DND-41 (cell line): ENCODE measurements at regions not wholly inside any gene's neighbourhood (a gene's known extent, or its start where the extent isn't known, plus 50 kb on each side); places are given as distances from the start of the nearest gene placed in this dataset.

Experiments used
- ATAC-seq: fragments of 200-7000 bp; cut with Tn5 transposase; 3 replicates; pipeline ENCODE4 v1.9.1; 2021; ENCODE audit warnings: low read depth; ENCODE audit not compliant: insufficient read depth
- DNase-seq: peaks from one replicate; pipeline ENCODE4 v3.0.0-alpha.2; 2020
- H2AFZ ChIP-seq: 2 replicates; pipeline ENCODE4 v1.6.0; 2012; ENCODE audit warnings: low read depth, low read length
- H3K27ac ChIP-seq: 2 replicates; pipeline ENCODE4 v1.5.1; 2012; ENCODE audit warnings: low read length, inconsistent platforms
- H3K27me3 ChIP-seq: fragments of 200-600 bp; sonication (generic); 2 replicates; pipeline ENCODE4 v1.6.0; 2012; ENCODE audit warnings: low read length, mild to moderate bottlenecking, inconsistent platforms; ENCODE audit not compliant: insufficient read depth, poor library complexity
- H3K36me3 ChIP-seq: 2 replicates; pipeline ENCODE4 v1.5.1; 2012; ENCODE audit warnings: low read length, inconsistent platforms; ENCODE audit not compliant: insufficient read depth
- H3K4me1 ChIP-seq: 2 replicates; pipeline ENCODE4 v1.5.1; 2012; ENCODE audit warnings: mild to moderate bottlenecking, low read length; ENCODE audit not compliant: insufficient read depth
- H3K4me2 ChIP-seq: 2 replicates; pipeline ENCODE4 v1.6.0; 2012; ENCODE audit warnings: mild to moderate bottlenecking, moderate library complexity, low read length, inconsistent platforms; ENCODE audit not compliant: insufficient read depth
- H3K4me3 ChIP-seq, 2 experiments: fragments of 200-600 bp in 1 of 2; shearing (Covaris generic) in 1 of 2; 2 replicates each; pipeline ENCODE4 v1.5.1; 2012 to 2016; ENCODE audit warnings: inconsistent platforms in 2 of 2, low read length in 2 of 2, mild to moderate bottlenecking in 2 of 2, low read depth in 1 of 2, moderate library complexity in 1 of 2
- H3K79me2 ChIP-seq: 2 replicates; pipeline ENCODE4 v1.6.0; 2012; ENCODE audit warnings: low read length, inconsistent platforms; ENCODE audit not compliant: insufficient read depth
- H3K9ac ChIP-seq: 2 replicates; pipeline ENCODE4 v1.6.0; 2012; ENCODE audit warnings: low read depth, mild to moderate bottlenecking, inconsistent platforms, low read length, moderate library complexity
- H3K9me3 ChIP-seq: 2 replicates; pipeline ENCODE4 v1.5.1; 2012; ENCODE audit warnings: low read length, moderate library complexity, mild to moderate bottlenecking, inconsistent platforms; ENCODE audit not compliant: insufficient read depth, severe bottlenecking
- H4K20me1 ChIP-seq: 2 replicates; pipeline ENCODE4 v1.6.0; 2012; ENCODE audit warnings: low read length; ENCODE audit not compliant: insufficient read depth
- EZH2 ChIP-seq: IDR thresholded peaks from 3 replicates; pipeline ENCODE4 v1.6.1; 2012; ENCODE audit warnings: borderline replicate concordance, low read depth, mild to moderate bottlenecking, moderate library complexity, low read length, inconsistent platforms; ENCODE audit not compliant: severe bottlenecking
- TF ChIP-seq, protein P1 (sequence below): IDR thresholded peaks from 2 replicates; pipeline ENCODE4 v1.5.1; 2012; ENCODE audit warnings: borderline replicate concordance, low read length, moderate library complexity, mild to moderate bottlenecking; ENCODE audit not compliant: poor library complexity, severe bottlenecking; ENCODE audit errors: extremely low read depth

DNA sequence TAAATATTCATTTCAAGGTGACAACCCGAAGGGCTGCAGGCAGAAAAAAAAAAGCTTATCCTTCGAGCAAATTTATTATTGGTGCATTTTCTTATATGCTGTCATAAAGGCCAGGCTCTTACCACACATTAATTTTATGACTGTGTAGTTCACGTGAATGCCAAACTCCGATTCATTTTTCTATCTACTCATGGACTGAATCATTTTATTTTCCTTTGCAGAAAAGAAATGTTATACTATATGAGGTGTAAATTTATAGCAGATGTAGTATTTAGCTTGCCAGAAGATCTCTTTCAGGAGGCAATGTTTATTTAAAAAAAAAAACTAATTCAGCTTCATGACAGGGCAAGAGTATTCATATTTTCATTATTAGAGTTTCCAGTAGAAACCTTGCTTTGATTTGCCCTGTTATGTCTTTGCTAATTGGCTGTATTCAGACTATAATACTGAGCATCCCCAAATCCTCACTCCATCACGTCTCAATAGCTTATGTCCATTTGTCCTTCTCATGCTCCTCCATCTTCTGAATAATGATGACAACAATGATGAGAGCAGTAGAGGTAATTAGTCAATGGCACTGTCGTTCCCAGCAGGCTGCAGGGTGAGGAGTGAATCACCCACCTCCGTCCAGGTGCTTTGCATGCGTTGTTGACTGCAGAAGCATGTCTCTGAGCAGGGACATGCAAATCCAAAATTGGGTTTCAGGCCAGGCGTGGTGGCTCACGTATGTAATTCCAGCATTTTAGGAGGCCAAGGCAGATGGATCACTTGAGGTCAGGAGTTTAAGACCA, 101.1 kb upstream of the RAB12 start:
- Histone ChIP-seq H3K27ac (no peak overlapping the region), H3K36me3 (no peaks in the 10 kb centered on the region), H3K4me1 (no peaks in the 10 kb centered on the region), H3K79me2 (no peaks in the 10 kb centered on the region), H4K20me1 (no peaks in the 10 kb centered on the region), H2AFZ (no peak overlapping the region), H3K4me3 (no peak overlapping the region), H3K4me2 (no peak overlapping the region), H3K9me3 (no peaks in the 10 kb centered on the region), H3K9ac (no peak overlapping the region), H3K27me3 (no peaks in the 10 kb centered on the region)
- no peak for ATAC-seq
- TF ChIP-seq, protein P1, sequence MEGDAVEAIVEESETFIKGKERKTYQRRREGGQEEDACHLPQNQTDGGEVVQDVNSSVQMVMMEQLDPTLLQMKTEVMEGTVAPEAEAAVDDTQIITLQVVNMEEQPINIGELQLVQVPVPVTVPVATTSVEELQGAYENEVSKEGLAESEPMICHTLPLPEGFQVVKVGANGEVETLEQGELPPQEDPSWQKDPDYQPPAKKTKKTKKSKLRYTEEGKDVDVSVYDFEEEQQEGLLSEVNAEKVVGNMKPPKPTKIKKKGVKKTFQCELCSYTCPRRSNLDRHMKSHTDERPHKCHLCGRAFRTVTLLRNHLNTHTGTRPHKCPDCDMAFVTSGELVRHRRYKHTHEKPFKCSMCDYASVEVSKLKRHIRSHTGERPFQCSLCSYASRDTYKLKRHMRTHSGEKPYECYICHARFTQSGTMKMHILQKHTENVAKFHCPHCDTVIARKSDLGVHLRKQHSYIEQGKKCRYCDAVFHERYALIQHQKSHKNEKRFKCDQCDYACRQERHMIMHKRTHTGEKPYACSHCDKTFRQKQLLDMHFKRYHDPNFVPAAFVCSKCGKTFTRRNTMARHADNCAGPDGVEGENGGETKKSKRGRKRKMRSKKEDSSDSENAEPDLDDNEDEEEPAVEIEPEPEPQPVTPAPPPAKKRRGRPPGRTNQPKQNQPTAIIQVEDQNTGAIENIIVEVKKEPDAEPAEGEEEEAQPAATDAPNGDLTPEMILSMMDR = no peak
- no peak for TF ChIP-seq EZH2
- DNase-seq = no peak

DNA sequence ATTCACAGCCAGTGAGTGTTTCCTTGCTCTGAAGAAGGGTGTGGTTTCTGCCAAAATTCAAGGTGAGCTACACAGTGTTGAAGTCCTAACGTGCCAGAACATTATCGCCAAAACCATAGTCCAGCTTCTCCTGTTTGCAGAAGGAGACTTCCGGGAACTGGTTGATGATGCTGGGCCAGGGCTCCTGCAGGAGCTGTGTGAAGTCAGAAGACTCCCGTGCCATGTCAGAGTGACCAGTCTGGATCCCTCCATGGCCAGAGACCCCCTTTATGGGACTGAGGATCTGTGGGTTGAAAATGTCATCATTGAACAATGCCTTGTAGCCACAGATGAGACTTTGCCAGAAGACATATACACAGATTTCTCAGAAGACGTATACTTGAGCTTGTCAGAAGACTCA, 96.0 kb upstream of the RAB12 start:
- H3K9me3 ChIP-seq = no peaks in the 10 kb centered on the region
- TF ChIP-seq, protein P1 = no peak
- TF ChIP-seq EZH2 = no peak

DNA sequence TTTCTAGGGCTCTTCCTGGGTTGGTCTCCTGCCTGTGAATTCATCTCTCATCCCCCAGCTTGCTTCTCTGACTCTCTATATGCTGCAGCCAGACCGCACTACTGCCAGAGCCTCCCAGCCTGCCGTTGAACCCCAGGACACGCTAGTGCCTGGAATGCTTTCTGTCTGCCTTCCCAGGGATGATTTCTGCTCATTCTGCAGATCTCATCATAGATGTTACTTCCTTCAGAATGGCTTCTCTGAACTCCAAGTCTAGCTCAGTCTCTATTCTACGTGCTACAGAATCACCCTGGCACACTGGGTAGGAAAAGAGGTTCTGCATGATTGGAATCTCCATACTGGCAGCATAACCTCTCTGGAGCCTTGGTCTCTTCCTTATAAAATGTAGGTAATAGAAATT, 94.8 kb upstream of the RAB12 start:
- no peak overlapping the region for H3K4me2 ChIP-seq
- no peak overlapping the region for H3K4me3 ChIP-seq
- H4K20me1 ChIP-seq = no peaks in the 10 kb centered on the region
- H3K36me3 ChIP-seq = no peaks in the 10 kb centered on the region
- H3K4me1 ChIP-seq = no peaks in the 10 kb centered on the region
- no peak for DNase-seq
- no peak for ATAC-seq
- H3K27me3 ChIP-seq = no peaks in the 10 kb centered on the region
- H3K9me3 ChIP-seq = no peaks in the 10 kb centered on the region
- H3K27ac ChIP-seq = no peak overlapping the region
- TF ChIP-seq, protein P1 = no peak
- TF ChIP-seq EZH2 = no peak
- no peak overlapping the region for H2AFZ ChIP-seq
- H3K79me2 ChIP-seq = no peaks in the 10 kb centered on the region
- no peak overlapping the region for H3K9ac ChIP-seq

More for the DNA sequence above, 96.0 kb upstream of the RAB12 start:
- H4K20me1 ChIP-seq = no peaks in the 10 kb centered on the region
- no peaks in the 10 kb centered on the region for H3K4me1 ChIP-seq
- H3K27ac ChIP-seq = no peak overlapping the region
- DNase-seq = no peak
- H3K4me3 ChIP-seq = no peak overlapping the region
- H3K79me2 ChIP-seq = no peaks in the 10 kb centered on the region
- H3K27me3 ChIP-seq = no peaks in the 10 kb centered on the region
- no peaks in the 10 kb centered on the region for H3K36me3 ChIP-seq
- no peak overlapping the region for H3K4me2 ChIP-seq
- no peak for ATAC-seq
- H3K9ac ChIP-seq = no peak overlapping the region
- H2AFZ ChIP-seq = no peak overlapping the region
